H1 (cell line): ENCODE measurements at regions not wholly inside any gene's neighbourhood (a gene's known extent, or its start where the extent isn't known, plus 50 kb on each side); places are given as distances from the start of the nearest gene placed in this dataset.

Experiments used
- CTCF ChIA-PET: fragments of 300-600 bp; sonication (Branson Sonifier 250); formaldehyde crosslinking; loops from one replicate; lab custom pipeline; 2021; ENCODE audit not compliant: partially characterized antibody; lab: Charles Lee
- POLR2A ChIA-PET: fragments of 300-600 bp; sonication (Branson Sonifier 250); formaldehyde crosslinking; loops from one replicate; lab custom pipeline; 2021; ENCODE audit warnings: inconsistent platforms; ENCODE audit not compliant: partially characterized antibody; lab: Charles Lee
- DNase-seq, 2 experiments: peaks; one replicate each; pipeline versions ENCODE4 v3.0.0 to v3.0.0-alpha.2; 2010 to 2022; ENCODE audit warnings: low spot score in 2 of 2, low read depth in 1 of 2, mixed read lengths in 1 of 2
- FAIRE-seq: peaks from 2 replicates; lab custom pipeline; 2011; peaks lifted over from hg19 to GRCh38; lab: Jason Lieb, UNC
- H2AFZ ChIP-seq: 2 replicates; pipeline ENCODE4 v1.8.1; 2012; ENCODE audit warnings: low read length, inconsistent platforms
- H2AK5ac ChIP-seq: 2 replicates; pipeline ENCODE4 v1.6.1; 2013; ENCODE audit warnings: low read depth, low read length
- H2BK120ac ChIP-seq: replicated peaks from 2 replicates; pipeline ENCODE3; 2013; ENCODE audit warnings: low read depth, low read length, inconsistent platforms
- H2BK12ac ChIP-seq: 2 replicates; pipeline ENCODE4 v1.6.1; 2013; ENCODE audit warnings: low read depth, low read length
- H2BK15ac ChIP-seq: 2 replicates; pipeline ENCODE4 v1.6.1; 2013; ENCODE audit warnings: low read length
- H2BK20ac ChIP-seq: 2 replicates; pipeline ENCODE4 v1.6.1; 2013; ENCODE audit warnings: low read length
- H2BK5ac ChIP-seq: 2 replicates; pipeline ENCODE4 v1.6.1; 2013; ENCODE audit warnings: low read depth, low read length
- H3K14ac ChIP-seq: 2 replicates; pipeline ENCODE4 v1.6.1; 2013; ENCODE audit warnings: inconsistent platforms; ENCODE audit not compliant: insufficient read length
- H3K18ac ChIP-seq: 2 replicates; pipeline ENCODE4 v1.6.1; 2013; ENCODE audit warnings: low read length; ENCODE audit errors: extremely low read depth
- H3K23ac ChIP-seq: 2 replicates; pipeline ENCODE4 v1.6.1; 2013; ENCODE audit warnings: inconsistent platforms; ENCODE audit not compliant: insufficient read length
- H3K23me2 ChIP-seq: 2 replicates; pipeline ENCODE4 v1.6.1; 2013; ENCODE audit warnings: low read depth, low read length
- H3K27ac ChIP-seq: 2 replicates; pipeline ENCODE4 v1.6.1; 2011; ENCODE audit warnings: low read depth, low read length, inconsistent platforms
- H3K27me3 ChIP-seq, 4 experiments: replicated peaks in 1 of 4; 1 replicate in 1 of 4; 2 replicates in 3 of 4; pipeline versions ENCODE4 v1.6.1 to v1.8.1; 2011 to 2013; ENCODE audit warnings: low read length in 3 of 4, mild to moderate bottlenecking in 3 of 4, inconsistent platforms in 2 of 4, mixed read lengths in 2 of 4, moderate library complexity in 1 of 4; ENCODE audit not compliant: control insufficient read depth in 3 of 4, insufficient read depth in 3 of 4; ENCODE audit errors: extremely low read depth in 1 of 4
- H3K36me3 ChIP-seq, 4 experiments: 2 replicates each; pipeline versions ENCODE4 v1.6.1 to v1.8.1; 2011 to 2013; ENCODE audit warnings: mild to moderate bottlenecking in 4 of 4, low read length in 3 of 4, moderate library complexity in 2 of 4, control low read depth in 1 of 4, inconsistent platforms in 1 of 4; ENCODE audit not compliant: insufficient read depth in 4 of 4, control insufficient read depth in 2 of 4
- H3K4ac ChIP-seq: replicated peaks from 2 replicates; pipeline ENCODE3; 2013; ENCODE audit warnings: low read length, low read depth, mixed read lengths, inconsistent platforms; ENCODE audit not compliant: insufficient read length
- H3K4me1 ChIP-seq, 4 experiments: replicated peaks in 1 of 4; 1 replicate in 1 of 4; 2 replicates in 3 of 4; pipeline versions ENCODE4 v1.6.1 to v1.8.1; 2011 to 2013; ENCODE audit warnings: low read length in 3 of 4, inconsistent platforms in 2 of 4, mixed read lengths in 1 of 4; ENCODE audit not compliant: insufficient read depth in 4 of 4, control insufficient read depth in 3 of 4
- H3K4me2 ChIP-seq, 2 experiments: 2 replicates each; pipeline versions ENCODE4 v1.6.1 to v1.8.1; 2011 to 2013; ENCODE audit warnings: low read depth in 2 of 2, low read length in 2 of 2, control low read depth in 1 of 2, inconsistent platforms in 1 of 2, mild to moderate bottlenecking in 1 of 2; ENCODE audit not compliant: insufficient read depth in 1 of 2
- H3K4me3 ChIP-seq, 4 experiments: fragments of 200-600, 300-600 bp in 1 of 4; sonication (generic), shearing (Covaris generic), sonication (Bioruptor Twin) in 1 of 4; 2 replicates each; pipeline versions ENCODE4 v1.5.1 to v1.8.1; 2011 to 2016; ENCODE audit warnings: low read length in 4 of 4, low read depth in 3 of 4, control low read depth in 2 of 4, inconsistent platforms in 2 of 4, mild to moderate bottlenecking in 2 of 4, mixed read lengths in 1 of 4, moderate library complexity in 1 of 4; ENCODE audit not compliant: insufficient read depth in 2 of 4; ENCODE audit errors: extremely low read depth in 1 of 4
- H3K56ac ChIP-seq: replicated peaks from 2 replicates; pipeline ENCODE3; 2013; ENCODE audit warnings: low read depth, mild to moderate bottlenecking, mixed read lengths, low read length, inconsistent platforms; ENCODE audit not compliant: insufficient read length
- H3K79me1 ChIP-seq: 2 replicates; pipeline ENCODE4 v1.6.1; 2013; ENCODE audit warnings: low read depth, low read length, control low read depth
- H3K79me2 ChIP-seq, 2 experiments: 2 replicates each; pipeline versions ENCODE4 v1.6.1 to v1.8.1; 2012 to 2013; ENCODE audit warnings: low read length in 2 of 2, mild to moderate bottlenecking in 2 of 2, inconsistent platforms in 1 of 2; ENCODE audit not compliant: insufficient read depth in 2 of 2, control insufficient read depth in 1 of 2
- H3K9ac ChIP-seq, 4 experiments: replicated peaks in 1 of 4; 1 replicate in 1 of 4; 2 replicates in 3 of 4; pipeline versions ENCODE4 v1.6.1 to v1.8.1; 2011 to 2013; ENCODE audit warnings: low read depth in 3 of 4, low read length in 3 of 4, control low read depth in 2 of 4, mild to moderate bottlenecking in 2 of 4, moderate library complexity in 2 of 4, inconsistent platforms in 1 of 4; ENCODE audit errors: extremely low read depth in 1 of 4
- H3K9me3 ChIP-seq, 2 experiments: 2 replicates each; pipeline versions ENCODE4 v1.6.1 to v1.8.1; 2012 to 2013; ENCODE audit warnings: mild to moderate bottlenecking in 2 of 2, moderate library complexity in 2 of 2, control low read depth in 1 of 2, inconsistent platforms in 1 of 2, low read depth in 1 of 2, low read length in 1 of 2, mixed read lengths in 1 of 2; ENCODE audit not compliant: insufficient read depth in 2 of 2
- H4K20me1 ChIP-seq, 2 experiments: replicated peaks in 1 of 2; 2 replicates each; pipeline versions ENCODE3 to v1.8.1; 2011 to 2013; ENCODE audit warnings: inconsistent platforms in 2 of 2, low read length in 2 of 2, mild to moderate bottlenecking in 1 of 2; ENCODE audit not compliant: insufficient read depth in 2 of 2, control insufficient read depth in 1 of 2
- H4K5ac ChIP-seq: 2 replicates; pipeline ENCODE4 v1.6.1; 2013; ENCODE audit warnings: low read length, low read depth, mixed read lengths, inconsistent platforms; ENCODE audit not compliant: insufficient read length
- H4K8ac ChIP-seq: 2 replicates; pipeline ENCODE4 v1.8.0; 2013; ENCODE audit warnings: mild to moderate bottlenecking, moderate library complexity, low read length, inconsistent platforms; ENCODE audit not compliant: insufficient read depth; ENCODE audit errors: extremely low read depth
- H4K91ac ChIP-seq: replicated peaks from 2 replicates; pipeline ENCODE3; 2013; ENCODE audit warnings: low read length, mixed read lengths, inconsistent platforms; ENCODE audit not compliant: insufficient read length
- CTCF ChIP-seq, 3 experiments: IDR thresholded peaks; 1 replicate in 2 of 3; 2 replicates in 1 of 3; pipeline versions ENCODE4 v1.5.1 to v1.6.1; 2011; ENCODE audit warnings: low read length in 3 of 3, mild to moderate bottlenecking in 3 of 3, inconsistent platforms in 2 of 3, low read depth in 1 of 3, moderate library complexity in 1 of 3; ENCODE audit not compliant: insufficient read depth in 1 of 3; ENCODE audit errors: control extremely low read depth in 1 of 3
- HDAC6 ChIP-seq: IDR thresholded peaks from one replicate; pipeline ENCODE4 v1.7.1; 2012; ENCODE audit warnings: low read depth, mild to moderate bottlenecking, inconsistent platforms, low read length, moderate library complexity
- JUN ChIP-seq: IDR thresholded peaks from 2 replicates; pipeline ENCODE4 v1.6.1; 2011; ENCODE audit warnings: low read depth, mild to moderate bottlenecking, improper control_type of control experiment, low read length
- NANOG ChIP-seq: IDR thresholded peaks from 2 replicates; pipeline ENCODE4 v1.6.1; 2011; ENCODE audit warnings: low read length, low read depth, mild to moderate bottlenecking, inconsistent platforms; ENCODE audit not compliant: insufficient read depth, poor library complexity, severe bottlenecking
- POU5F1 ChIP-seq: IDR thresholded peaks from 2 replicates; pipeline ENCODE4 v1.6.1; 2011; ENCODE audit warnings: low read depth, mild to moderate bottlenecking, low read length, moderate library complexity
- RNF2 ChIP-seq: fragments of 200-900, 300-1000 bp; sonication (generic); IDR thresholded peaks from 2 replicates; pipeline ENCODE4 v1.7.1; 2016; ENCODE audit warnings: borderline replicate concordance, low read depth, mild to moderate bottlenecking, antibody characterized with exemption, low read length; ENCODE audit not compliant: poor library complexity, severe bottlenecking; ENCODE audit errors: missing control alignments
- SAP30 ChIP-seq: fragments of 300-600 bp; sonication (generic); IDR thresholded peaks from 2 replicates; pipeline ENCODE4 v1.7.1; 2012; ENCODE audit warnings: low read length, moderate library complexity, mild to moderate bottlenecking, inconsistent platforms; ENCODE audit not compliant: insufficient read depth, insufficient replicate concordance
- SIN3A ChIP-seq, 2 experiments: IDR thresholded peaks in 1 of 2; conservative IDR thresholded peaks in 1 of 2; 2 replicates each; pipeline ENCODE4 v1.6.1; 2011 to 2012; ENCODE audit warnings: low read length in 2 of 2, improper control_type of control experiment in 1 of 2, low read depth in 1 of 2, mild to moderate bottlenecking in 1 of 2
- SP1 ChIP-seq: IDR thresholded peaks from 2 replicates; pipeline ENCODE4 v1.6.1; 2011; ENCODE audit warnings: low read depth, low read length
- SUZ12 ChIP-seq: fragments of 200-600 bp; sonication (generic); IDR thresholded peaks from 2 replicates; pipeline ENCODE4 v1.6.1; 2012; ENCODE audit warnings: mild to moderate bottlenecking, inconsistent platforms, low read length, moderate library complexity, mixed read lengths
- WGBS, 2 experiments: shearing (Covaris generic) in 1 of 2; methylation state at CpG; one replicate each; pipeline versions ENCODE4 v1.1.6 to v1.1.7; 2013 to 2015; ENCODE audit warnings: low lambda C conversion rate in 2 of 2, mixed read lengths in 2 of 2, inconsistent platforms in 1 of 2, low coverage in 1 of 2, missing lambda C conversion rate in 1 of 2; ENCODE audit not compliant: insufficient replicate concordance in 2 of 2, insufficient coverage in 1 of 2, insufficient read length in 1 of 2; ENCODE audit errors: extremely low coverage in 1 of 2, missing lambda C conversion rate in 1 of 2; 5-methylcytosine and 5-hydroxymethylcytosine counted together

DNA sequence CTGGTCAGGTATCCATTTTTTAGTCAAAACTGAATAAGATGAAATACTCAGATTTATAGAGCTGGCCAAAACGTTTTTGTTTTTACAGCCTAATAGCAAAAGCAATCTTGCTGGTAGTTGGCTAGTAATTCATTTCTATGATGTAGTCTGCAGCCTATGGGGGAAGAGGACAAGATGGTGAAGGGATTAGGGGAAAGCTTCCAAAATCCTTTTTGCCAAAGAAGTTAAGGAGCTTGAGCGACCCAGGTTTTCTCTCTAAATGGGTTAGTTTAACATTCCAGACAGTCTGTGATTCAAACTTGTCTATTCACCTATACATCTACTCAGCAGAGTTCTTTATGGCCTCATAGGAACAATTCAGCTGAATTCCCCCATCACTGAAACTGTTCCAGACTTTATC lies 89.8 kb upstream of the SPRY1 start:
- no peak overlapping the region for H3K56ac ChIP-seq
- H4K91ac ChIP-seq = no peak overlapping the region
- CTCF ChIA-PET = interaction anchor here (0.7 to 1.4 kb wide), 3 partner anchors 9 to 210 kb away, joined by 3 to 5 read pairs (median 3); no protein-coding TSS in a partner anchor
- FAIRE-seq (no peak), DNase-seq (no peak)
- no peak overlapping the region for H2BK5ac ChIP-seq
- H3K9me3 ChIP-seq = peaks cover 0 to 4% of the 10 kb centered on the region in 2 experiments; a peak in 1 of 4 replicates
- H3K36me3 ChIP-seq = peaks cover 0 to 3% (median 0%) of the 10 kb centered on the region in 4 experiments; a peak in 1 of 8 replicates
- no peak overlapping the region for H3K23ac ChIP-seq
- H2BK12ac ChIP-seq = no peak overlapping the region
- H3K79me2 ChIP-seq = no peaks in the 10 kb centered on the region
- no peak overlapping the region for H3K4me3 ChIP-seq
- H2BK20ac ChIP-seq = no peak overlapping the region
- H3K18ac ChIP-seq = no peak overlapping the region
- no peak overlapping the region for H3K14ac ChIP-seq
- H4K5ac ChIP-seq = no peak overlapping the region
- WGBS, 2 experiments = 78% methylated on average over 2 of the region's 2 CpGs; no CpG with 5 or more reads in 1 of the 2 experiments
- no peak overlapping the region for H2AFZ ChIP-seq
- no peak overlapping the region for H2BK15ac ChIP-seq
- POLR2A ChIA-PET = interaction anchor here (0.9 kb wide), 1 partner anchor 36 kb away, joined by 3 read pairs; no protein-coding TSS in a partner anchor
- H3K4me1 ChIP-seq = peaks cover 4 to 16% (median 11%) of the 10 kb centered on the region in 4 experiments; a peak in 6 of 7 replicates
- H3K79me1 ChIP-seq = no peaks in the 10 kb centered on the region
- no peak overlapping the region for H3K9ac ChIP-seq
- no peak overlapping the region for H4K8ac ChIP-seq
- no peaks in the 10 kb centered on the region for H3K23me2 ChIP-seq
- H2BK120ac ChIP-seq = no peak overlapping the region
- H3K4me2 ChIP-seq = no peak overlapping the region
- no peaks in the 10 kb centered on the region for H4K20me1 ChIP-seq
- no peaks in the 10 kb centered on the region for H3K27me3 ChIP-seq
- no peak overlapping the region for H3K27ac ChIP-seq
- no peak overlapping the region for H2AK5ac ChIP-seq
- no peak overlapping the region for H3K4ac ChIP-seq
- TF ChIP-seq CTCF (IDR thresholded peaks at IDR 0.05; ENCODE audit: control extremely low read depth in 1 of 3, insufficient read depth in 1 of 3, low read depth in 1 of 3, low read length in 3 of 3) = no peak
- TF ChIP-seq SP1 = no peak
- no peak for TF ChIP-seq NANOG
- TF ChIP-seq SUZ12 = no peak
- no peak for TF ChIP-seq SIN3A (conservative IDR thresholded peaks at IDR 0.05 in 1 of 2, IDR thresholded peaks at IDR 0.05 in 1 of 2; ENCODE audit: low read depth in 1 of 2, low read length in 2 of 2)
- no peak for TF ChIP-seq JUN
- TF ChIP-seq SAP30 = no peak
- no peak for TF ChIP-seq HDAC6
- TF ChIP-seq RNF2 = no peak
- TF ChIP-seq POU5F1 = no peak
